ENCODE measurements at regions not wholly inside any gene's neighbourhood (a gene's known extent, or its start where the extent isn't known, plus 50 kb on each side); places are given as distances from the start of the nearest gene placed in this dataset.

DNA sequence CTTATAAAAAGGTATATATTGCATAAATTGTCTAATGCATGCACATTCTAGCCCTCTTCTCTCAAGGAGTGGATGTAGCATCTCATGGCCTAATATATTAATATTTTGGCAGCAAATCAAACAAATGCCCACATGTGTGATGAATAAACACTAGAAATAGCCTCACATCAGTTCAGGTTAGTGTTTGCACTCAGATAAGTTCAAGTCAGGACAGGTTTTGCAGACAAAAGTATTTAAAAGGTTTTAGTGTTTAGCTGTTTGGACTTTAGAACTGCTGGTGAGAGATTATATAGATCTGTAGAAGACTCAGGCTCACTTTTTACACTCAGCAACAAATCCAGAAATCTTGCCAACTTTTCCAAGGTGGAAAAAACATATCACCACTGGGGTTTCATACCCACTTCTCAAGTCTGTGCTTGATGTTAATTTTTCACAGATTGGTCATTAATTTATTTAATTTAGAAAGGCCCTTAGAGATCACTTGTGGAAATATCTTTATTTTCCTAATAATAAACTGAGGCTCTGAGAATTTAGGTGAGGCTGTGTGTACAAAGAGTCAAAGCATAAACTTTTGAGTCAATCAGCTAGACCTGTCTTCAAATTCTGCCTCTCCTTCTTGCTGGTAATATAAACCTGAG, 362.6 kb downstream of the GASK1B start:
- H3K36me3 ChIP-seq (ENCODE audit: control insufficient read depth in 2 of 2, insufficient read depth in 1 of 2, low read length in 2 of 2) = no peaks in the 10 kb centered on the region
- ChIA-PET CTCF (no interaction called here), POLR2A (no interaction called here)
- no peaks in the 10 kb centered on the region for H3K4me1 ChIP-seq (ENCODE audit: control insufficient read depth, insufficient read depth, low read length)
- TF ChIP-seq ZNF391 (tag by site-specific recombination; IDR thresholded peaks at IDR 0.05; ENCODE audit: borderline replicate concordance, low read depth) = no peak
- TF ChIP-seq, protein P1, sequence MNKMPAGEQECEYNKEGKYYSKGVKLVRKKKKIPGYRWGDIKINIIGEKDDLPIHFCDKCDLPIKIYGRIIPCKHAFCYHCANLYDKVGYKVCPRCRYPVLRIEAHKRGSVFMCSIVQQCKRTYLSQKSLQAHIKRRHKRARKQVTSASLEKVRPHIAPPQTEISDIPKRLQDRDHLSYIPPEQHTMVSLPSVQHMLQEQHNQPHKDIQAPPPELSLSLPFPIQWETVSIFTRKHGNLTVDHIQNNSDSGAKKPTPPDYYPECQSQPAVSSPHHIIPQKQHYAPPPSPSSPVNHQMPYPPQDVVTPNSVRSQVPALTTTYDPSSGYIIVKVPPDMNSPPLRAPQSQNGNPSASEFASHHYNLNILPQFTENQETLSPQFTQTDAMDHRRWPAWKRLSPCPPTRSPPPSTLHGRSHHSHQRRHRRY (tag by site-specific recombination; IDR thresholded peaks at IDR 0.05) = no peak
- no peak for TF ChIP-seq GLI2 (tag by site-specific recombination; IDR thresholded peaks at IDR 0.05; ENCODE audit: borderline replicate concordance, low read depth)
- no peak for TF ChIP-seq ZNF214 (tag by site-specific recombination; IDR thresholded peaks at IDR 0.05; ENCODE audit: borderline replicate concordance)
- TF ChIP-seq ZNF211 (tag by site-specific recombination; IDR thresholded peaks at IDR 0.05; ENCODE audit: low read depth) = no peak
- TF ChIP-seq, protein P2, sequence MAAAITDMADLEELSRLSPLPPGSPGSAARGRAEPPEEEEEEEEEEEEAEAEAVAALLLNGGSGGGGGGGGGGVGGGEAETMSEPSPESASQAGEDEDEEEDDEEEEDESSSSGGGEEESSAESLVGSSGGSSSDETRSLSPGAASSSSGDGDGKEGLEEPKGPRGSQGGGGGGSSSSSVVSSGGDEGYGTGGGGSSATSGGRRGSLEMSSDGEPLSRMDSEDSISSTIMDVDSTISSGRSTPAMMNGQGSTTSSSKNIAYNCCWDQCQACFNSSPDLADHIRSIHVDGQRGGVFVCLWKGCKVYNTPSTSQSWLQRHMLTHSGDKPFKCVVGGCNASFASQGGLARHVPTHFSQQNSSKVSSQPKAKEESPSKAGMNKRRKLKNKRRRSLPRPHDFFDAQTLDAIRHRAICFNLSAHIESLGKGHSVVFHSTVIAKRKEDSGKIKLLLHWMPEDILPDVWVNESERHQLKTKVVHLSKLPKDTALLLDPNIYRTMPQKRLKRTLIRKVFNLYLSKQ (tag by site-specific recombination; IDR thresholded peaks at IDR 0.05; ENCODE audit: borderline replicate concordance) = no peak
- TF ChIP-seq, protein P3, sequence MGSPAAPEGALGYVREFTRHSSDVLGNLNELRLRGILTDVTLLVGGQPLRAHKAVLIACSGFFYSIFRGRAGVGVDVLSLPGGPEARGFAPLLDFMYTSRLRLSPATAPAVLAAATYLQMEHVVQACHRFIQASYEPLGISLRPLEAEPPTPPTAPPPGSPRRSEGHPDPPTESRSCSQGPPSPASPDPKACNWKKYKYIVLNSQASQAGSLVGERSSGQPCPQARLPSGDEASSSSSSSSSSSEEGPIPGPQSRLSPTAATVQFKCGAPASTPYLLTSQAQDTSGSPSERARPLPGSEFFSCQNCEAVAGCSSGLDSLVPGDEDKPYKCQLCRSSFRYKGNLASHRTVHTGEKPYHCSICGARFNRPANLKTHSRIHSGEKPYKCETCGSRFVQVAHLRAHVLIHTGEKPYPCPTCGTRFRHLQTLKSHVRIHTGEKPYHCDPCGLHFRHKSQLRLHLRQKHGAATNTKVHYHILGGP (tag by site-specific recombination; IDR thresholded peaks at IDR 0.05) = no peak
- no peak for TF ChIP-seq ZNF585B (tag by site-specific recombination; IDR thresholded peaks at IDR 0.05)
- no peak for TF ChIP-seq HOXC10 (CRISPR knock-in tag; IDR thresholded peaks at IDR 0.05)
- TF ChIP-seq ZNF560 (tag by site-specific recombination; IDR thresholded peaks at IDR 0.05; ENCODE audit: borderline replicate concordance) = no peak
- TF ChIP-seq, protein P4, sequence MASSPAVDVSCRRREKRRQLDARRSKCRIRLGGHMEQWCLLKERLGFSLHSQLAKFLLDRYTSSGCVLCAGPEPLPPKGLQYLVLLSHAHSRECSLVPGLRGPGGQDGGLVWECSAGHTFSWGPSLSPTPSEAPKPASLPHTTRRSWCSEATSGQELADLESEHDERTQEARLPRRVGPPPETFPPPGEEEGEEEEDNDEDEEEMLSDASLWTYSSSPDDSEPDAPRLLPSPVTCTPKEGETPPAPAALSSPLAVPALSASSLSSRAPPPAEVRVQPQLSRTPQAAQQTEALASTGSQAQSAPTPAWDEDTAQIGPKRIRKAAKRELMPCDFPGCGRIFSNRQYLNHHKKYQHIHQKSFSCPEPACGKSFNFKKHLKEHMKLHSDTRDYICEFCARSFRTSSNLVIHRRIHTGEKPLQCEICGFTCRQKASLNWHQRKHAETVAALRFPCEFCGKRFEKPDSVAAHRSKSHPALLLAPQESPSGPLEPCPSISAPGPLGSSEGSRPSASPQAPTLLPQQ (tag by site-specific recombination; IDR thresholded peaks at IDR 0.05) = no peak
- no peak for TF ChIP-seq ZNF571 (tag by site-specific recombination; IDR thresholded peaks at IDR 0.05)
- no peak for TF ChIP-seq ZNF155 (tag by site-specific recombination; IDR thresholded peaks at IDR 0.05)
- TF ChIP-seq ZNF174 (tag by site-specific recombination; IDR thresholded peaks at IDR 0.05) = no peak
- TF ChIP-seq ZFP37 (tag by site-specific recombination; IDR thresholded peaks at IDR 0.05) = no peak
- no peak for TF ChIP-seq ZNF747 (tag by site-specific recombination; IDR thresholded peaks at IDR 0.05)
- no peaks in the 10 kb centered on the region for H3K9me3 ChIP-seq (ENCODE audit: control insufficient read depth, insufficient read depth, low read depth, low read length)
- no peak overlapping the region for H3K4me3 ChIP-seq (ENCODE audit: low read depth, low read length)
- no peak overlapping the region for H3K27ac ChIP-seq (ENCODE audit: extremely low read depth, low read depth, low read length)

DNA sequence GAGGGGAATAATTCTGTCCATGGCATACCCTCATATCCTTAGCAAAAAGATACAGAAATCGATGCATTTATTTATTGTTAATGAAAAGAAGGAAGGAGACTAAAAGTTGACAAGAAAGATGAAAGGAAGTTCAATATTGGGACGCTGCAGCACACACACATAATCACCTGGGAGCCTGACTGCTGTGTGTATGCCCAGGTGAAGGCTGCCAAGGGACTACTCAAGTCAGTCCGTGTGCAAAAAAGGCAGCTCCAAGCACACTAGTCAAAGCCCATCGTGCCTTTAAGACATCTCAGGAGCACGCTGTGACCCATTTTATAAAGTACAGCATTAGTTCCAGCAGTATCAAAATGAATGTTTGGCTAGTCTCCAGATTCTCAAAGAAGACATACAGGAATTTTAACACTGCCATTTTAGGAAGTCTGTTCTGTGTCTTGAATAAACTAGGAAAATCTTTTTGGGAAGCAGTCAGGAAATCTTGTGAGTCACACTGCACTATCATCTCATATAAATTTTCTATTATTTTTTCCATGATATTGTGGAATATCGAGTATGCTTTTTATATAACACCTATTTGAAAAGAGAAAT, 363.9 kb downstream of the GASK1B start:
- ChIA-PET POLR2A (no interaction called here), CTCF (no interaction called here)
- Histone ChIP-seq H3K4me1 (ENCODE audit: control insufficient read depth, insufficient read depth, low read length) (no peaks in the 10 kb centered on the region), H3K36me3 (ENCODE audit: control insufficient read depth in 2 of 2, insufficient read depth in 1 of 2, low read length in 2 of 2) (no peaks in the 10 kb centered on the region), H3K27ac (ENCODE audit: extremely low read depth, low read depth, low read length) (no peak overlapping the region), H3K4me3 (ENCODE audit: low read depth, low read length) (no peak overlapping the region), H3K9me3 (ENCODE audit: control insufficient read depth, insufficient read depth, low read depth, low read length) (no peaks in the 10 kb centered on the region)
- TF ChIP-seq KLF9 (tag by site-specific recombination; IDR thresholded peaks at IDR 0.05; ENCODE audit: low read depth) (no peak), YY1 (tag by site-specific recombination; IDR thresholded peaks at IDR 0.05) (no peak), ZBTB20 (tag by site-specific recombination; IDR thresholded peaks at IDR 0.05) (no peak), ZNF426 (tag by site-specific recombination; IDR thresholded peaks at IDR 0.05) (no peak), ZNF776 (tag by site-specific recombination; IDR thresholded peaks at IDR 0.05; ENCODE audit: borderline replicate concordance) (no peak)
- TF ChIP-seq, protein P5, sequence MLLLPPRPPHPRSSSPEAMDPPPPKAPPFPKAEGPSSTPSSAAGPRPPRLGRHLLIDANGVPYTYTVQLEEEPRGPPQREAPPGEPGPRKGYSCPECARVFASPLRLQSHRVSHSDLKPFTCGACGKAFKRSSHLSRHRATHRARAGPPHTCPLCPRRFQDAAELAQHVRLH (tag by site-specific recombination; IDR thresholded peaks at IDR 0.05) = no peak
- TF ChIP-seq, protein P2 (tag by site-specific recombination; IDR thresholded peaks at IDR 0.05; ENCODE audit: borderline replicate concordance) = no peak
- TF ChIP-seq, protein P6, sequence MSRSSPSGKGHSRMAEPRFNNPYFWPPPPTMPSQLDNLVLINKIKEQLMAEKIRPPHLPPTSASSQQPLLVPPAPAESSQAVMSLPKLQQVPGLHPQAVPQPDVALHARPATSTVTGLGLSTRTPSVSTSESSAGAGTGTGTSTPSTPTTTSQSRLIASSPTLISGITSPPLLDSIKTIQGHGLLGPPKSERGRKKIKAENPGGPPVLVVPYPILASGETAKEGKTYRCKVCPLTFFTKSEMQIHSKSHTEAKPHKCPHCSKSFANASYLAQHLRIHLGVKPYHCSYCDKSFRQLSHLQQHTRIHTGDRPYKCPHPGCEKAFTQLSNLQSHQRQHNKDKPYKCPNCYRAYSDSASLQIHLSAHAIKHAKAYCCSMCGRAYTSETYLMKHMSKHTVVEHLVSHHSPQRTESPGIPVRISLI (tag by site-specific recombination; IDR thresholded peaks at IDR 0.05) = no peak
- TF ChIP-seq, protein P7, sequence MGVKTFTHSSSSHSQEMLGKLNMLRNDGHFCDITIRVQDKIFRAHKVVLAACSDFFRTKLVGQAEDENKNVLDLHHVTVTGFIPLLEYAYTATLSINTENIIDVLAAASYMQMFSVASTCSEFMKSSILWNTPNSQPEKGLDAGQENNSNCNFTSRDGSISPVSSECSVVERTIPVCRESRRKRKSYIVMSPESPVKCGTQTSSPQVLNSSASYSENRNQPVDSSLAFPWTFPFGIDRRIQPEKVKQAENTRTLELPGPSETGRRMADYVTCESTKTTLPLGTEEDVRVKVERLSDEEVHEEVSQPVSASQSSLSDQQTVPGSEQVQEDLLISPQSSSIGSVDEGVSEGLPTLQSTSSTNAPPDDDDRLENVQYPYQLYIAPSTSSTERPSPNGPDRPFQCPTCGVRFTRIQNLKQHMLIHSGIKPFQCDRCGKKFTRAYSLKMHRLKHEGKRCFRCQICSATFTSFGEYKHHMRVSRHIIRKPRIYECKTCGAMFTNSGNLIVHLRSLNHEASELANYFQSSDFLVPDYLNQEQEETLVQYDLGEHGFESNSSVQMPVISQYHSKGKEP (tag by site-specific recombination; IDR thresholded peaks at IDR 0.05) = no peak
